BJ (cell line): ENCODE measurements at regions not wholly inside any gene's neighbourhood (a gene's known extent, or its start where the extent isn't known, plus 50 kb on each side); places are given as distances from the start of the nearest gene placed in this dataset.

Experiments used
- CTCF ChIA-PET: fragments of 350-600 bp; formaldehyde crosslinking; extraction: SDS; loops from one replicate; lab custom pipeline; 2021; ENCODE audit warnings: antibody characterized with exemption, inconsistent platforms; lab: Yijun Ruan, JAX
- POLR2A ChIA-PET: fragments of 300-600 bp; sonication (Branson Sonifier 250); formaldehyde crosslinking; extraction: SDS; loops from one replicate; lab custom pipeline; 2021; ENCODE audit warnings: antibody characterized with exemption; lab: Charles Lee
- DNase-seq: peaks from one replicate; pipeline ENCODE4 v3.0.0-alpha.2; 2011; ENCODE audit warnings: low read depth
- H3K27me3 ChIP-seq: 2 replicates; pipeline ENCODE4 v1.6.0; 2011; ENCODE audit warnings: low read length; ENCODE audit not compliant: control insufficient read depth, insufficient read depth
- H3K36me3 ChIP-seq: 2 replicates; pipeline ENCODE4 v1.5.1; 2011; ENCODE audit warnings: low read length; ENCODE audit not compliant: control insufficient read depth, insufficient read depth
- H3K4me3 ChIP-seq: 2 replicates; pipeline ENCODE4 v1.5.1; 2011; ENCODE audit warnings: low read depth, mild to moderate bottlenecking, control low read depth, low read length
- TF ChIP-seq, protein P1 (sequence below): IDR thresholded peaks from 2 replicates; pipeline ENCODE4 v1.5.1; 2011; ENCODE audit warnings: low read depth, mild to moderate bottlenecking, control low read depth, inconsistent platforms, low read length, moderate library complexity; ENCODE audit not compliant: insufficient read depth

DNA sequence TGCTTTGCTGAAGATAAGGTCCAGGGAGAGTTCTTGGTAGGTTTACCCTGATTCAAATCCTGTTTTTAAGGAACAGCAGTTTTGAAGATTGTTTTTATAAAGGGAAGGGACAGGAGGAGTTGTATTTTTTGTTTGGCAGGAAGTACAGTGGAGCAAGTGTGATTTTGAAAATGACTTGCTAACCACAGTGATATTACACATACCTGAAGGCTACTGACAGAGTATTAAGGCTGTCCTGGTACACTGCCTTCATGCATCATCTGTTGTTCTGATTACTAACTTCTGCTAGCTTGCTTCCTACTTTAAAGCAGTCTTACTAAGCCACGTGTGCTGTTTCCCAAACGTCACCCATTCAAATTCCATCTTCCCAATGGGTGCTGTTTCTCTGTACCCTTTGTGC is 559.5 kb upstream of the SGCD start:
- Histone ChIP-seq H3K36me3 (no peaks in the 10 kb centered on the region), H3K27me3 (no peaks in the 10 kb centered on the region), H3K4me3 (no peak overlapping the region)
- DNase-seq: no peak
- TF ChIP-seq, protein P1, sequence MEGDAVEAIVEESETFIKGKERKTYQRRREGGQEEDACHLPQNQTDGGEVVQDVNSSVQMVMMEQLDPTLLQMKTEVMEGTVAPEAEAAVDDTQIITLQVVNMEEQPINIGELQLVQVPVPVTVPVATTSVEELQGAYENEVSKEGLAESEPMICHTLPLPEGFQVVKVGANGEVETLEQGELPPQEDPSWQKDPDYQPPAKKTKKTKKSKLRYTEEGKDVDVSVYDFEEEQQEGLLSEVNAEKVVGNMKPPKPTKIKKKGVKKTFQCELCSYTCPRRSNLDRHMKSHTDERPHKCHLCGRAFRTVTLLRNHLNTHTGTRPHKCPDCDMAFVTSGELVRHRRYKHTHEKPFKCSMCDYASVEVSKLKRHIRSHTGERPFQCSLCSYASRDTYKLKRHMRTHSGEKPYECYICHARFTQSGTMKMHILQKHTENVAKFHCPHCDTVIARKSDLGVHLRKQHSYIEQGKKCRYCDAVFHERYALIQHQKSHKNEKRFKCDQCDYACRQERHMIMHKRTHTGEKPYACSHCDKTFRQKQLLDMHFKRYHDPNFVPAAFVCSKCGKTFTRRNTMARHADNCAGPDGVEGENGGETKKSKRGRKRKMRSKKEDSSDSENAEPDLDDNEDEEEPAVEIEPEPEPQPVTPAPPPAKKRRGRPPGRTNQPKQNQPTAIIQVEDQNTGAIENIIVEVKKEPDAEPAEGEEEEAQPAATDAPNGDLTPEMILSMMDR: no peak
- ChIA-PET CTCF (no interaction called here), POLR2A (no interaction called here)

DNA sequence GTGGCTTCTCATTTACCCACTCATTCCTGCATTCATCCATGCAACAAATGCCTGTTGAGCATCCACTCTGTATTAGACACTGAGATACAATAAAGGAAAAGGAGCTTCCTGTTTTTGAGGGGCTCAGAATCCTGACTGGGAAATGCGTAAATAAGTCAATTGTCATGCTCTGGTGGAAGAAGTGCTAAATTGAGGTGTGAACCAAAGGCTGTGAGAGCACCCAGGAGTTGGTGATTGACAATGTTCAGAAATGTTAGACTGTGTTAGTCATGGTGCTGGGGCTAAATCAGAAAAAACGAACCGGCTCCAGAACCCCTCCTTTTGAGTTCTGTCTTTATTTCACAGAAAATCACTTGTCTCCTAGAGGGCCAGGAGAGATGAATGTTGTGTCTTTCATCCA is 558.6 kb upstream of the SGCD start:
- Histone ChIP-seq H3K36me3 (no peaks in the 10 kb centered on the region), H3K4me3 (no peak overlapping the region), H3K27me3 (no peaks in the 10 kb centered on the region)
- TF ChIP-seq, protein P1: no peak
- no peak for DNase-seq
- ChIA-PET CTCF (no interaction called here), POLR2A (no interaction called here)

DNA sequence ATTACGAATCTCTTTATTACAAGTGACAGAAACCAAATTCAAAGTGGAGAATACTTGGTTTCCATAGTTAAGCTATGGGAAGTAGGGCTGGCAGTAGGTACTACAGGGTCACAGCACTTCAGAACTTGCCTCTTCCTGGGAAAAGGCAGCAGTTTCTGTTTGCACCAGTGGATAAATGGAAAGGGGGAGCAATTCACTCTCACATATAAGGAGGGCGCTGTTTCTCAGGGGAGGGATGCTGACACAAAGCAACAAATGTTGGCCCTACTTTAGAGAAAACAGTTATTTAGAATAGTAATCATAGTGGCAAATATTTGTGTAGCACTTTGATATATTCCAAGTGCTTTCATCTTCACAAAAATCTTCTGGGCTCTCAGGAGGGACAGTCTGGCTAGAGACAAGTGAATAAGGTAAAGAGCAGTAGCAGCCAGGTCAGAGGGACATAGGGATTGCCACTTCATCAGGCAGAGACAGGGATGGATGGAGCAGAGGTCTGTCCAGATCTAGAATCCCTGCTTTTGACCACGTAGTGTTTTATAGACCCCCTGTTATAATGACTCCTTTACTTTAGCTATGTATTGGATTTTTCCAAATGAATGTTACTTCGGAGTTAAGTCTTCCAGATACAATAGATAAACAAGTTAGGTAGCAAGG is 554.8 kb upstream of the SGCD start:
- DNase-seq: no peak
- CTCF ChIA-PET: interaction anchor here (0.9 to 1.0 kb wide), 2 partner anchors 13 to 14 kb away, joined by 3 to 4 read pairs; no protein-coding TSS in a partner anchor
- TF ChIP-seq, protein P1: no peak
- POLR2A ChIA-PET: no interaction called here
- H3K36me3 ChIP-seq: no peaks in the 10 kb centered on the region
- H3K4me3 ChIP-seq: no peak overlapping the region
- no peaks in the 10 kb centered on the region for H3K27me3 ChIP-seq

DNA sequence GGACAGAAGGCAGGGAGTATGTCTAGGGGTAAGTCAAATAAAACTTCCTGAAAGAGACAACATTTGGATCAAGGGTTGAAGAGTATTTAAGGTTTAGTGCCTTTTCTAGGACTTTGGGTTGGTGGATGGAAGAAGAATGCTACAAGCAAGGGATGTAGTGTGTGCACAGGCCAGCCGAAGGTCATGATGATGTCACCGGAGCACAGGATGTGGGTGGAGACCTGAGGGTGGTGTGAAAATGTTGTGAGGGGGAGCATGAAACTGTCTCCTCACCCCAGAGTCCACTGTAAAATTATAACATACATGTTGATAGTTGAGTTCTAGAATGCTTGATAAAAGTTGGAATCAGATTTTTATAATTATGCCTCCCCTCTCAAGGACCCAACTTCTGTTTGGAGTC is 553.3 kb upstream of the SGCD start:
- H3K36me3 ChIP-seq: no peaks in the 10 kb centered on the region
- TF ChIP-seq, protein P1: no peak
- ChIA-PET POLR2A (no interaction called here), CTCF (no interaction called here)
- H3K4me3 ChIP-seq: no peak overlapping the region
- H3K27me3 ChIP-seq: no peaks in the 10 kb centered on the region
- DNase-seq: no peak

DNA sequence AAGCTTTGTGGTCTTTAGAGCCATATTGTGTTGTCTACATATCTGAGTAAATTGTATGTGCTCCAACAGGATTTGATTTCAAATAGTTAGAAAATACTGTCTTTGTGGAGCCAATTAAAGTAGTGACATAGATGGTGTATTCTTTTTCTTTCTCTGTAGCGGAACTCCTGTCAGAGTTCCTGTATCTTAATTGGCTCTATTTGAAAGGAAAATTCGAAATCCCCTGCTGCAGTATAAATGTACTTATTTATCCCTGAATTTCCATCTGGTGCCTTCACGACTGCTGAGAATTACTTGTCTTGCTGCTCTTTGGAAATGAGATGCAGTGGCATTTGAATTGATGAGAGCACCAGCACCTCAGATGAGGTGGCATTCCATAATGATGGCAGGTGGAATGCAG is 546.7 kb upstream of the SGCD start:
- no peak overlapping the region for H3K4me3 ChIP-seq
- H3K27me3 ChIP-seq: no peaks in the 10 kb centered on the region
- POLR2A ChIA-PET: no interaction called here
- CTCF ChIA-PET: no interaction called here
- H3K36me3 ChIP-seq: no peaks in the 10 kb centered on the region
- no peak for DNase-seq
- TF ChIP-seq, protein P1: no peak
